ENCODE measurements at regions not wholly inside any gene's neighbourhood (a gene's known extent, or its start where the extent isn't known, plus 50 kb on each side); places are given as distances from the start of the nearest gene placed in this dataset.

DNA sequence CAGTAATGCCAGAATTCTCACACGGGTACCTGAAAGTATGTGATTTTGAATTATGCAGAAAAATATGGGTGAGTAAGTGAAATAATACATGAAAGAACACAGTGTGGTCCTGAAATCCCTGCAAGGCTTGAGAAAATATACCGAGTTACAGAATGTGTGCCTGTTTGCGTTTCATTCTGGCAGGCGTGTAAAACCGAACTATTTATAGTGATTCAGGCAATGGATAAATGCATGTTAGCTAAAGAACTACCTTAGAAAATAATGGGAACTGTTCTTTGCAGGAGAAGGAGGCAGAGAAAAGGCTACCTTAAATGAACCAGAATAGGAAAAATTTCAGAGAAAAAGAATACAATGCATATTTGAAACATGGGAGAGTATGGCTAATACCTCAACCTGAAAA is 145.8 kb upstream of the KCNQ5 start:
- TF ChIP-seq, protein P1, sequence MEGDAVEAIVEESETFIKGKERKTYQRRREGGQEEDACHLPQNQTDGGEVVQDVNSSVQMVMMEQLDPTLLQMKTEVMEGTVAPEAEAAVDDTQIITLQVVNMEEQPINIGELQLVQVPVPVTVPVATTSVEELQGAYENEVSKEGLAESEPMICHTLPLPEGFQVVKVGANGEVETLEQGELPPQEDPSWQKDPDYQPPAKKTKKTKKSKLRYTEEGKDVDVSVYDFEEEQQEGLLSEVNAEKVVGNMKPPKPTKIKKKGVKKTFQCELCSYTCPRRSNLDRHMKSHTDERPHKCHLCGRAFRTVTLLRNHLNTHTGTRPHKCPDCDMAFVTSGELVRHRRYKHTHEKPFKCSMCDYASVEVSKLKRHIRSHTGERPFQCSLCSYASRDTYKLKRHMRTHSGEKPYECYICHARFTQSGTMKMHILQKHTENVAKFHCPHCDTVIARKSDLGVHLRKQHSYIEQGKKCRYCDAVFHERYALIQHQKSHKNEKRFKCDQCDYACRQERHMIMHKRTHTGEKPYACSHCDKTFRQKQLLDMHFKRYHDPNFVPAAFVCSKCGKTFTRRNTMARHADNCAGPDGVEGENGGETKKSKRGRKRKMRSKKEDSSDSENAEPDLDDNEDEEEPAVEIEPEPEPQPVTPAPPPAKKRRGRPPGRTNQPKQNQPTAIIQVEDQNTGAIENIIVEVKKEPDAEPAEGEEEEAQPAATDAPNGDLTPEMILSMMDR (IDR thresholded peaks at IDR 0.05; ENCODE audit: borderline replicate concordance, extremely low read depth, low read length, poor library complexity, severe bottlenecking), result no peak
- TF ChIP-seq EZH2 (IDR thresholded peaks at IDR 0.05; ENCODE audit: borderline replicate concordance, low read depth, low read length, severe bottlenecking), result no peak
